Liver (tissue), 3 donors: ENCODE measurements at regions not wholly inside any gene's neighbourhood (a gene's known extent, or its start where the extent isn't known, plus 50 kb on each side); places are given as distances from the start of the nearest gene placed in this dataset.
"Not testable (repeated sequence)": the region's sequence is repeated elsewhere in the genome, so short reads cannot be mapped to it uniquely, and the experiment has no call there.

Source experiments
- EGR1 ChIP-seq, 2 donors: IDR thresholded peaks; 2 replicates each; pipeline ENCODE4 v1.6.1; 2016 to 2018; ENCODE audit warnings: antibody characterized with exemption in 2 of 2, low read depth in 2 of 2
- TF ChIP-seq, protein P1 (sequence below): IDR thresholded peaks from 2 replicates; pipeline ENCODE4 v1.6.1; 2016; ENCODE audit warnings: antibody characterized with exemption, mild to moderate bottlenecking
- TF ChIP-seq, protein P2 (sequence below): fragments of 150-350 bp; IDR thresholded peaks from 2 replicates; pipeline ENCODE4 v1.5.1; 2017; ENCODE audit warnings: improper control_type of control experiment, low read depth, low read length; ENCODE audit not compliant: missing input control
- TF ChIP-seq, protein P3 (sequence below): IDR thresholded peaks from 2 replicates; pipeline ENCODE4 v1.6.1; 2016; ENCODE audit warnings: antibody characterized with exemption
- donor health status: healthy.
- donor health status: healthy.

DNA sequence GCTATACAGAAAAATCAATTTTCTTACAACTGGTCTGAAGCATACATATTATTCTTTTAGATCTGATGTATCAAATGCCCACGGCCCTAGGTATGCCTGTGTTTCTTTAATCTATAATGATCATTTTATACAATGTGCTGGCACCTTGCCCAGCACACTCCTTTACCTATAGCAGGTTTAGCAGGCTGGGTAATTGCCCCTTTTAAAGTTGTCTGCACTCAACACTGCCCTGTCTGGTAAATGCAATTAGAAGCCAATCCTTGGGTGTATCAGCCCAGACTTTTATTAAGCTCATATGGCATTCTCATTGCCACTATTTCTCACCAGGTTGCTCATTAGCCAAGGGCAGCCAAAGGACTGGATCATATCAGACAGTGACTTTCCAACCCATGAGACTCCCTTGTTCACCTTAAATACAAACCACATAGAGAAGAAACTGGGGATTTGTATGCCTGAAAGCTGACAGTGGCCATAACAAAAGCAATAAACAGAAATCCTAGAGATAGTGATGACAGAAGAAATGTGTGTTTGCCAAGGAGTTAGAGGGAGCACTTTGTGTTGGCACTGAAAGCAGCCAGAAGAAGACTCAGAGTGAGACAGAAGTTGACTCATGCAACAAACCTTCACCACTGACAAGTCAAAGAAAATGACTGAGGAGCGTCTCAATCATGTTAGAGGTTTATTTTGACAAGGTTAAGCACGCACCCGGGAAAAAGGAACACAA lies 334.2 kb downstream of the SPATA31A7 start:
- TF ChIP-seq, protein P1, sequence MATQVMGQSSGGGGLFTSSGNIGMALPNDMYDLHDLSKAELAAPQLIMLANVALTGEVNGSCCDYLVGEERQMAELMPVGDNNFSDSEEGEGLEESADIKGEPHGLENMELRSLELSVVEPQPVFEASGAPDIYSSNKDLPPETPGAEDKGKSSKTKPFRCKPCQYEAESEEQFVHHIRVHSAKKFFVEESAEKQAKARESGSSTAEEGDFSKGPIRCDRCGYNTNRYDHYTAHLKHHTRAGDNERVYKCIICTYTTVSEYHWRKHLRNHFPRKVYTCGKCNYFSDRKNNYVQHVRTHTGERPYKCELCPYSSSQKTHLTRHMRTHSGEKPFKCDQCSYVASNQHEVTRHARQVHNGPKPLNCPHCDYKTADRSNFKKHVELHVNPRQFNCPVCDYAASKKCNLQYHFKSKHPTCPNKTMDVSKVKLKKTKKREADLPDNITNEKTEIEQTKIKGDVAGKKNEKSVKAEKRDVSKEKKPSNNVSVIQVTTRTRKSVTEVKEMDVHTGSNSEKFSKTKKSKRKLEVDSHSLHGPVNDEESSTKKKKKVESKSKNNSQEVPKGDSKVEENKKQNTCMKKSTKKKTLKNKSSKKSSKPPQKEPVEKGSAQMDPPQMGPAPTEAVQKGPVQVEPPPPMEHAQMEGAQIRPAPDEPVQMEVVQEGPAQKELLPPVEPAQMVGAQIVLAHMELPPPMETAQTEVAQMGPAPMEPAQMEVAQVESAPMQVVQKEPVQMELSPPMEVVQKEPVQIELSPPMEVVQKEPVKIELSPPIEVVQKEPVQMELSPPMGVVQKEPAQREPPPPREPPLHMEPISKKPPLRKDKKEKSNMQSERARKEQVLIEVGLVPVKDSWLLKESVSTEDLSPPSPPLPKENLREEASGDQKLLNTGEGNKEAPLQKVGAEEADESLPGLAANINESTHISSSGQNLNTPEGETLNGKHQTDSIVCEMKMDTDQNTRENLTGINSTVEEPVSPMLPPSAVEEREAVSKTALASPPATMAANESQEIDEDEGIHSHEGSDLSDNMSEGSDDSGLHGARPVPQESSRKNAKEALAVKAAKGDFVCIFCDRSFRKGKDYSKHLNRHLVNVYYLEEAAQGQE, result not testable (repeated sequence)
- TF ChIP-seq, protein P2, sequence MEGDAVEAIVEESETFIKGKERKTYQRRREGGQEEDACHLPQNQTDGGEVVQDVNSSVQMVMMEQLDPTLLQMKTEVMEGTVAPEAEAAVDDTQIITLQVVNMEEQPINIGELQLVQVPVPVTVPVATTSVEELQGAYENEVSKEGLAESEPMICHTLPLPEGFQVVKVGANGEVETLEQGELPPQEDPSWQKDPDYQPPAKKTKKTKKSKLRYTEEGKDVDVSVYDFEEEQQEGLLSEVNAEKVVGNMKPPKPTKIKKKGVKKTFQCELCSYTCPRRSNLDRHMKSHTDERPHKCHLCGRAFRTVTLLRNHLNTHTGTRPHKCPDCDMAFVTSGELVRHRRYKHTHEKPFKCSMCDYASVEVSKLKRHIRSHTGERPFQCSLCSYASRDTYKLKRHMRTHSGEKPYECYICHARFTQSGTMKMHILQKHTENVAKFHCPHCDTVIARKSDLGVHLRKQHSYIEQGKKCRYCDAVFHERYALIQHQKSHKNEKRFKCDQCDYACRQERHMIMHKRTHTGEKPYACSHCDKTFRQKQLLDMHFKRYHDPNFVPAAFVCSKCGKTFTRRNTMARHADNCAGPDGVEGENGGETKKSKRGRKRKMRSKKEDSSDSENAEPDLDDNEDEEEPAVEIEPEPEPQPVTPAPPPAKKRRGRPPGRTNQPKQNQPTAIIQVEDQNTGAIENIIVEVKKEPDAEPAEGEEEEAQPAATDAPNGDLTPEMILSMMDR, result not testable (repeated sequence)
- TF ChIP-seq, protein P3, sequence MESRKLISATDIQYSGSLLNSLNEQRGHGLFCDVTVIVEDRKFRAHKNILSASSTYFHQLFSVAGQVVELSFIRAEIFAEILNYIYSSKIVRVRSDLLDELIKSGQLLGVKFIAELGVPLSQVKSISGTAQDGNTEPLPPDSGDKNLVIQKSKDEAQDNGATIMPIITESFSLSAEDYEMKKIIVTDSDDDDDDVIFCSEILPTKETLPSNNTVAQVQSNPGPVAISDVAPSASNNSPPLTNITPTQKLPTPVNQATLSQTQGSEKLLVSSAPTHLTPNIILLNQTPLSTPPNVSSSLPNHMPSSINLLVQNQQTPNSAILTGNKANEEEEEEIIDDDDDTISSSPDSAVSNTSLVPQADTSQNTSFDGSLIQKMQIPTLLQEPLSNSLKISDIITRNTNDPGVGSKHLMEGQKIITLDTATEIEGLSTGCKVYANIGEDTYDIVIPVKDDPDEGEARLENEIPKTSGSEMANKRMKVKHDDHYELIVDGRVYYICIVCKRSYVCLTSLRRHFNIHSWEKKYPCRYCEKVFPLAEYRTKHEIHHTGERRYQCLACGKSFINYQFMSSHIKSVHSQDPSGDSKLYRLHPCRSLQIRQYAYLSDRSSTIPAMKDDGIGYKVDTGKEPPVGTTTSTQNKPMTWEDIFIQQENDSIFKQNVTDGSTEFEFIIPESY, result not testable (repeated sequence)
- TF ChIP-seq EGR1 (IDR thresholded peaks at IDR 0.05; ENCODE audit: low read depth in 2 of 2), result not testable (repeated sequence)
